ENCODE measurements at regions not wholly inside any gene's neighbourhood (a gene's known extent, or its start where the extent isn't known, plus 50 kb on each side); places are given as distances from the start of the nearest gene placed in this dataset.

DNA sequence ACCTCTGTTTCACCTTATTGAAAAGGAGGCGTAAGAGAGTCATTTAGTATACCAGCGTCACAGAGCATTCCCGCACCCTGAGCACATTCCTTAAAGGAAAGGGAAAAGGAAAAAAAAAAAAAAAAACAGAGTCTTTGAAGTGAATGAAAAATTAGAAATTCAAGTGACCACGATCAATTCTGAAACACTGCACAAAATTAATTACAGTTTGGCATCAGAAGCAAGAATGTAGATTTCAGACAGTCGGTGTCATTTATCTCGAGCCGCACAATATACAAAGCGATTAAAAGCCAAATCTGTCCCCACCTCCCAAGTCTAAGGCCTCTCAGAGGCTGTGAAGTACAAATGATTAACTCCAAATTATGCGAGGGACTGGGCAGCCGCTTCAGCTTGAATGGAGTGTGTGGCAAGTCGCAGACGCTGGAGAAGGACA, 173.7 kb upstream of the ZNF507 start (continued):
- TF ChIP-seq SP5 (CRISPR knock-in tag; IDR thresholded peaks at IDR 0.05; ENCODE audit: borderline replicate concordance, low read depth) (no peak), ZNF891 (CRISPR knock-in tag; IDR thresholded peaks at IDR 0.05) (no peak), MTF1 (CRISPR knock-in tag; IDR thresholded peaks at IDR 0.05) (no peak), MED1 (CRISPR knock-in tag; IDR thresholded peaks at IDR 0.05) (no peak), BCLAF1 (IDR thresholded peaks at IDR 0.05) (no peak)

- H3K9ac ChIP-seq (ENCODE audit: insufficient read depth, low read depth, low read length), result no peak overlapping the region
- WGBS (ENCODE audit: low lambda C conversion rate), result 1% methylated on average over 5 of the region's 5 CpGs
- H4K20me1 ChIP-seq (ENCODE audit: insufficient read depth, low read length), result no peaks in the 10 kb centered on the region
- ATAC-seq, result no peak
- H3K27me3 ChIP-seq (ENCODE audit: control insufficient read depth in 1 of 2, insufficient read depth in 2 of 2, low read length in 2 of 2), result no peaks in the 10 kb centered on the region; a peak in 1 of 5 replicates
- ChIA-PET POLR2A (no interaction called here), CTCF (ENCODE audit: low intra/inter-chr PET ratio, low total read pairs) (no interaction called here)
- in situ Hi-C loops (cut with HindIII; ENCODE audit: extremely low pct_ligation_motif_present, low pct_unique_long_range_greater_than_20kb) (no loop called here), intact Hi-C loops (cut with micrococcal nuclease; ENCODE audit: unreplicated experiment) (no loop called here)
- no peak overlapping the region for H3K27ac ChIP-seq (ENCODE audit: extremely low read length, insufficient read depth, low read length)
- H3K4me2 ChIP-seq (ENCODE audit: low read depth, low read length), result no peak overlapping the region
- H3K4me3 ChIP-seq (replicated peaks in 1 of 3; ENCODE audit: insufficient read depth in 1 of 3, low read depth in 2 of 3, low read length in 3 of 3), result no peak overlapping the region
- DNase-seq (ENCODE audit: low spot score), result no peak
- no peaks in the 10 kb centered on the region for H3K36me3 ChIP-seq (replicated peaks in 1 of 2; ENCODE audit: control insufficient read depth in 1 of 2, insufficient read depth in 2 of 2, low read length in 2 of 2)
- no peak overlapping the region for H2AFZ ChIP-seq (ENCODE audit: low read length)
- no peak for FAIRE-seq
- H3K4me1 ChIP-seq (ENCODE audit: insufficient read depth, low read length), result no peaks in the 10 kb centered on the region
- no peak for TF ChIP-seq ZNF30 (CRISPR knock-in tag; IDR thresholded peaks at IDR 0.05)
- no peak for TF ChIP-seq ETV6 (CRISPR knock-in tag; conservative IDR thresholded peaks at IDR 0.05)
- TF ChIP-seq, protein P1, sequence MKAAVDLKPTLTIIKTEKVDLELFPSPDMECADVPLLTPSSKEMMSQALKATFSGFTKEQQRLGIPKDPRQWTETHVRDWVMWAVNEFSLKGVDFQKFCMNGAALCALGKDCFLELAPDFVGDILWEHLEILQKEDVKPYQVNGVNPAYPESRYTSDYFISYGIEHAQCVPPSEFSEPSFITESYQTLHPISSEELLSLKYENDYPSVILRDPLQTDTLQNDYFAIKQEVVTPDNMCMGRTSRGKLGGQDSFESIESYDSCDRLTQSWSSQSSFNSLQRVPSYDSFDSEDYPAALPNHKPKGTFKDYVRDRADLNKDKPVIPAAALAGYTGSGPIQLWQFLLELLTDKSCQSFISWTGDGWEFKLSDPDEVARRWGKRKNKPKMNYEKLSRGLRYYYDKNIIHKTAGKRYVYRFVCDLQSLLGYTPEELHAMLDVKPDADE (CRISPR knock-in tag; IDR thresholded peaks at IDR 0.05), result no peak
- no peak for TF ChIP-seq ZNF354B (CRISPR knock-in tag; IDR thresholded peaks at IDR 0.05)
- TF ChIP-seq KMT2B (CRISPR knock-in tag; IDR thresholded peaks at IDR 0.05), result no peak
- no peak for TF ChIP-seq HDAC6 (IDR thresholded peaks at IDR 0.05; ENCODE audit: low read depth, low read length)
- no peak for TF ChIP-seq ZNF431 (CRISPR knock-in tag; IDR thresholded peaks at IDR 0.05; ENCODE audit: borderline replicate concordance, low read depth)
- no peak for TF ChIP-seq ONECUT2 (CRISPR knock-in tag; IDR thresholded peaks at IDR 0.05)
- TF ChIP-seq, protein P2, sequence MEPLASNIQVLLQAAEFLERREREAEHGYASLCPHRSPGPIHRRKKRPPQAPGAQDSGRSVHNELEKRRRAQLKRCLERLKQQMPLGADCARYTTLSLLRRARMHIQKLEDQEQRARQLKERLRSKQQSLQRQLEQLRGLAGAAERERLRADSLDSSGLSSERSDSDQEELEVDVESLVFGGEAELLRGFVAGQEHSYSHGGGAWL (CRISPR knock-in tag; IDR thresholded peaks at IDR 0.05), result no peak
- no peak for TF ChIP-seq ZKSCAN5 (CRISPR knock-in tag; IDR thresholded peaks at IDR 0.05)
- TF ChIP-seq PRMT3 (CRISPR knock-in tag; IDR thresholded peaks at IDR 0.05; ENCODE audit: borderline replicate concordance, low read depth), result no peak
- TF ChIP-seq KDM6A (CRISPR knock-in tag; IDR thresholded peaks at IDR 0.05; ENCODE audit: low read depth), result no peak
- TF ChIP-seq RXRA (CRISPR knock-in tag; IDR thresholded peaks at IDR 0.05), result no peak
- no peaks in the 10 kb centered on the region for H3K9me3 ChIP-seq (ENCODE audit: low read length)
- no peaks in the 10 kb centered on the region for H3K79me2 ChIP-seq (ENCODE audit: insufficient read depth, low read length)
- BruUV-seq (replicated peaks), result no TSS peak
These were observed 172.7 kb upstream of the ZNF507 start for GRCh38 chr19:32172566-32173160.

Data from HepG2 (cell line).